ENCODE measurements at regions not wholly inside any gene's neighbourhood (a gene's known extent, or its start where the extent isn't known, plus 50 kb on each side); places are given as distances from the start of the nearest gene placed in this dataset.

GRCh38 chr6:1028723-1029122, 283.2 kb upstream of the FOXQ1 start:
- no peak for TF ChIP-seq ZBTB21 (tag by site-specific recombination; IDR thresholded peaks at IDR 0.05)
- TF ChIP-seq ZNF555 (tag by site-specific recombination; conservative IDR thresholded peaks at IDR 0.05), result no peak
- no peak for TF ChIP-seq CTCF (tag by site-specific recombination; IDR thresholded peaks at IDR 0.05)
- no peak for TF ChIP-seq REST (tag by site-specific recombination; IDR thresholded peaks at IDR 0.05)
- TF ChIP-seq ZNF132 (tag by site-specific recombination; IDR thresholded peaks at IDR 0.05; ENCODE audit: borderline replicate concordance), result no peak
- no peak for TF ChIP-seq ZNF596 (tag by site-specific recombination; IDR thresholded peaks at IDR 0.05)
- no peak for TF ChIP-seq ZNF169 (tag by site-specific recombination; IDR thresholded peaks at IDR 0.05)
- TF ChIP-seq KLF7 (tag by site-specific recombination; IDR thresholded peaks at IDR 0.05; ENCODE audit: borderline replicate concordance), result no peak
- TF ChIP-seq ZNF133 (tag by site-specific recombination; IDR thresholded peaks at IDR 0.05), result no peak
- TF ChIP-seq ZNF510 (tag by site-specific recombination; IDR thresholded peaks at IDR 0.05; ENCODE audit: insufficient replicate concordance), result no peak
